ENCODE measurements at regions not wholly inside any gene's neighbourhood (a gene's known extent, or its start where the extent isn't known, plus 50 kb on each side); places are given as distances from the start of the nearest gene placed in this dataset.

- TF ChIP-seq CTCF (IDR thresholded peaks at IDR 0.05; ENCODE audit: insufficient read depth, low read depth, low read length) (no peak), EZH2 (IDR thresholded peaks at IDR 0.05; ENCODE audit: insufficient read depth, low read length) (no peak)
Measured at GRCh38 chr15:29936353-29937049, 114.2 kb upstream of the TJP1 start.

Data from astrocyte (in vitro differentiated cells and primary cell).